ENCODE measurements at regions not wholly inside any gene's neighbourhood (a gene's known extent, or its start where the extent isn't known, plus 50 kb on each side); places are given as distances from the start of the nearest gene placed in this dataset.
"Not testable (repeated sequence)": the region's sequence is repeated elsewhere in the genome, so short reads cannot be mapped to it uniquely, and the experiment has no call there.

- no peak for DNase-seq (ENCODE audit: low spot score)
Observed at GRCh38 chr2:198913394-198914152, 544.2 kb downstream of the SATB2 start.

DNA sequence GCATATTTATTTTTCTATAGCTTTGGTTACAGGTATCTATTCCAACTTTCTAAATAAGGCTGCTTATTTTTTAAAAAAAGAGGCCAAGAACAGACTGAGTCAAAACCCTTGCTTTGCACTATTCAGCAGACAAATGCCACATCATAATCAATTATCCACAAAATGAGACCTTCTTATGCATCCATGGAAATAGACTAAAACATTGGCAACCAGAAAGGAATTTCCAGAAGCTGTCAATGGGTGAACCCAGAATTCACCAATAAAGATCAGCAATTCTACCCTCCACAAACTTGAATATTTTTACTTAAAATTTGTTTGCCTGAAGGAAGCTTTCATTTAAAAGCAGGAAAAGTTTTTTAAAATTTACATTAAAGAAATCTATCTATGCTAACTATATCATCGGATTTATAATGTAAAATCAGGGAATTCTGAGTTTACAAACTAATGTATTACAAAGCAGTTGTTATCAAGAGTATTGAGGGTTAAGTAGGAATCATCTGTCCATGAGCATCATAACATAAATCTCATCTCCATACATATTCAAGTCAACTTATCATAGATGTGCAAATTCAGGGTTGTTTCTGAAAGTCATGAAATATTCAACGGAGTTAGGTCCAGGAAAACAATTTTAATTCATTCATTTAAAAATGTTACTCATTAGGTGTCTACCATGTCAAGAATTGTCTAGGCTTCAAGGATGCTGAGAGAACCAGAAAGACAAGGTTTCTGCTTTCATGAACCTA lies 548.0 kb downstream of the SATB2 start:
- no peak for DNase-seq (ENCODE audit: low spot score)

GRCh38 chr2:198905881-198906612 lies 551.7 kb downstream of the SATB2 start:
- no peak for DNase-seq (ENCODE audit: low spot score)

- DNase-seq (ENCODE audit: low spot score): no peak
Observed at GRCh38 chr2:198901894-198902293, 555.8 kb downstream of the SATB2 start.

- no peak for DNase-seq (ENCODE audit: low spot score)
Observed at GRCh38 chr2:198900141-198900540, 557.6 kb downstream of the SATB2 start.

DNA sequence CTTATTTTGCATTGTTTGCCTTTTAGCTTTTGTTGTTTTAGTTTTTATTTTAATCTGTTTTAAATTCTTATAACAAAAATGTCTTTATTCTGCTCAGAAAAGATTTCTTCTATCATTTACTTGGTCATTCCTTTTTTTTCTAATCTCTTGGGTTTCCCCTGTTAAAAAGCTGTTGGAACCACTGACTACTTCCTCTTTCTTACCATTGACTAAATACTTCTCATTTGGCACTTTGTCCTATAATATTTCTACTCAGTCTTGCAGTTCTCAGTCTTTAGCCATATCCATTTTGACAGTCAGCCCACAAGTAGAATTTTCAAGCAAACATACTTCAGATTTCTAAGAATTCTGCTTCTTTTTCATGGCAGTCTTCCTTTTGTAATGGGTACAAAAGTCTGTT lies 567.2 kb downstream of the SATB2 start:
- no peak for DNase-seq (ENCODE audit: low spot score)

DNA sequence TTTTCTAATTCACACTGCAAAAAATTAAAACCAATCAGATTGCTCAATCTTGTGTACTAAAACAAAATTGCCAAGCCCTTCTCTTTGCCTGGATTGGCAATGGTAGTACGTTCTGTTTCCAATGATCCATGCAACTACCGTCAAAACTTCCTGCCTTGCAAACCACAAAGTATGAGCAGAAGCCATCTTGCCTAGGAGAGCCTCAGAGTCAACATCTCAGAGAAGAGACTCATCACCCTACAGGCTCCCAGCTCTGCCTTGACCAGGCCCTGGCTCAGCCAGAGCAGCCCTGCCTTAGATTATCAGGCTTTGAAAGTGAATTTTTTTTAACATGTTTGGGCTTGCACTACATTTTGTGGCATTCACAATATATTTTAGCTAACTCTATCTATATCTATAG lies 574.1 kb downstream of the SATB2 start:
- no peak for DNase-seq (ENCODE audit: low spot score)

- no peak for DNase-seq (ENCODE audit: low spot score)
Observed at GRCh38 chr2:198880986-198881385, 576.8 kb downstream of the SATB2 start.

GRCh38 chr2:198880421-198880820 lies 577.3 kb downstream of the SATB2 start:
- DNase-seq (ENCODE audit: low spot score): no peak

DNA sequence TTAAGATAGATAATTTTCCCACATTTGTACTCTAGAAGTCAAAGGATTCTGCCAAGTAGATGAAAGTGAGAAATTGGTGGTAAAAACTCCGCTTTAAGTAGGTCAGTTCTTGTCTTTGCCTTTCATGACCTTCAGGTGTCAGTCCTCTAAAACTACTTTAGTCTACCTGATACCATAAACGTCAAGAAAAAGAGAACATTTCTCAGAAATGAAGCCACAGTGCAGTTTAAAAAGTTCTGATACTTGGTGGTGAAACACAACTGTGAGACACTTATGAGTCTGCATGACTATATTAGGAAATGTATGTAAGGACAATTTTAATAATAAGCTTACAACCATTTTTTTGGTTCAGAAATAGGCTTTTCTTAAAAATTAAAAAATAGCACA lies 583.3 kb downstream of the SATB2 start:
- DNase-seq (ENCODE audit: low spot score): no peak

GRCh38 chr2:198873503-198874471 lies 584.0 kb downstream of the SATB2 start:
- no peak for DNase-seq (ENCODE audit: low spot score)

- no peak for DNase-seq (ENCODE audit: low spot score)
Observed at GRCh38 chr2:198863655-198864054, 594.1 kb downstream of the SATB2 start.

DNA sequence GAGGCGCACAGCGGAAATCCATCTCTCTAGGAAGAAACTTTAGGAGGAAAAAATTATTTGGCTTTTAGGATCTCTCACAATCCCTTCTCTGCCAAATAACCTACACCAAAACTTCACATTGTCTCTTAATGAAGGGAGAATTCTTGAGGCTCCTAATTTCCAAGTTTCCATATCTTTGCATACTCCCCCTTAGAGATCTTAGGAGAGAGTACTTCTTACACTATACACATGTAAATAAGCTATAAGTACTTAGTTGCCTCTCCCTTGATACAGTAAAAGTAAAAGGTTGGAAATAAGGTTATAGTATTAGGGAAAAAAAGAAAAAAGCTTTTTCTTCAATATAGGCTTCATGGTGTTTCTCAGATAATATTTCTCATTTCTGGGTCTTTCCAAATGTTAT lies 596.7 kb downstream of the SATB2 start:
- no peak for DNase-seq (ENCODE audit: low spot score)

DNA sequence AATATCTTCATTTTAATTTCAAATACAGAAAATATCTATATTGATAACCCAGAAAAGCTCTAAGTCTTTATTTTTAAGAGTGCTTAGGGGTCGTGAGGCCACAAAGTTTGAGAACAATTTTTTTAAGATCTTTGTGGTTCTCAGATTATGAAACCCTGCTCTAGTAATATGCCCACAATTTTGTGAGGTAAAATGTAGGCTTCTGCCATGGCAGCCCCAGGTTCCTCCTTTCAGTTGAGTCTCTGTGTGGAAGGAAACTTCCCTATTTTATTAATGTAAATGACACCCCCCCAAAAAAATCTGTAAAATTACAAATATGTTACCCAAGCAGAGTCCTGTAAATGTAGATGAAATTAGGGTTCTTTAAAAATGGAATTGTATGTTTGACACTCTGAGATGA lies 600.5 kb downstream of the SATB2 start:
- DNase-seq (ENCODE audit: low spot score): no peak

DNA sequence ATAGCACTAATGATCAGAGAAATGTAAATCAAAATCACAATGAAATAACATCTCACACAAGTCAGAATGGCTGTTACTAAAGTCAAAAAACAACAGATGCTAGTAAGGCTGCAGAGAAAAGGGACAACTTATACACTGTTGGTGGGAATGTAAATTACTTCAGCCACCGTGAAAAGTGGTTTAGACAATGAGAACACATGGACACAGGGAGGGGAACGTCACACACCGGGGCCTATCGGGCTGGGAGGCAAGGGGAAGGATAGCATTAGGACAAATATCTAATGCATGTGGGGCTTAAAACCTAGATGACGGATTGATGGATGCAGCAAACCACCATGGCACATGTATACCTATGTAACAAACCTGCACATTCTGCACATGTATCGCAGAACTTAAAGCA lies 602.0 kb downstream of the SATB2 start:
- DNase-seq (ENCODE audit: low spot score): not testable (repeated sequence)

GRCh38 chr2:198852248-198852647 lies 605.5 kb downstream of the SATB2 start:
- no peak for DNase-seq (ENCODE audit: low spot score)

GRCh38 chr2:198825534-198825933 lies 632.2 kb downstream of the SATB2 start:
- no peak for DNase-seq (ENCODE audit: low spot score)

DNA sequence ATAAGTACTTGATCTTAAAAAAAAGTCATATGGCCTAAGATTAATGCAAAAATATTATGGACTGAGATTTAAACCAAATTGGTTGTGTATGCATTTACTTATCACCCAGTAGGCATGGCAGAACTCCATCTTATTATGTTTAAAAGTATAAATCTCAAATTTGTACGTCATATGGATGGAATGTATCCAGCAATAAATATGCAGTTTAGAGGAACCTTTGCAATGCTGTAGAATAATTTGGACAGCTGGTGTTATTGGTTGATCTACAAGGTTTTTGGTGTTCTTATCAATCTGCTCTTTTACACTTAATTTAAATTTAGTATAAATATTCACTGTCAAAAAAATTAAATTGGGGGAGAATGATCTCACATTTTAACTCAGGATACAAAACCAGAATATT lies 640.2 kb downstream of the SATB2 start:
- no peak for DNase-seq (ENCODE audit: low spot score)

DNA sequence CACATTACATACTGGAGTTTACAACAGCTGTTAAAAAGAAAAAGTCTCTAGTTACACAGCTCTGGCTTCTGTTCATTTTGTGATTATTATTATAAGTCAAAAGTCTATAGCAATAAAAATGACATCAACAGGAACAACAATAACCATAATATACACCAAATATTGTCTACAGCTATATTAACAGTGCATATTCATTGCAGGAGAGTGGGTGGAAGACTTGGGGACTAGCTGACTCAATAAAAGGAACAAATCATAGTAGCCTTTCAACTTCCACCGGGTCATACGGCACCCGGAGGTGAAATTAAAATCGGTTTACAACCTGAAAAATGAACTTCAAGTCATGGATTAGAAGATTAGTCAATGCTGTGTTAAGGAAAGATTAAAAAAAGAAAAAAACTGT lies 642.1 kb downstream of the SATB2 start:
- no peak for DNase-seq (ENCODE audit: low spot score)

GRCh38 chr2:198811198-198811597 lies 646.5 kb downstream of the SATB2 start:
- no peak for DNase-seq (ENCODE audit: low spot score)

GRCh38 chr2:198809976-198810375 lies 647.8 kb downstream of the SATB2 start:
- DNase-seq (ENCODE audit: low spot score): no peak

GRCh38 chr2:198807131-198807530 lies 650.6 kb downstream of the SATB2 start:
- DNase-seq (ENCODE audit: low spot score): no peak
